GM23248 (cell line): ENCODE measurements at regions not wholly inside any gene's neighbourhood (a gene's known extent, or its start where the extent isn't known, plus 50 kb on each side); places are given as distances from the start of the nearest gene placed in this dataset.

ENCODE experiments used
- DNase-seq: peaks from one replicate; pipeline ENCODE4 v3.0.0-alpha.2; 2015
- H2AFZ ChIP-seq: fragments of 200-600 bp; sonication (generic); 2 replicates; pipeline ENCODE4 v1.6.1; 2016; ENCODE audit warnings: antibody characterized with exemption
- H3F3A ChIP-seq: fragments of 200-600 bp; sonication (generic); 2 replicates; pipeline ENCODE4 v1.6.1; 2016; ENCODE audit warnings: mild to moderate bottlenecking, antibody characterized with exemption, mixed run types; ENCODE audit not compliant: insufficient read depth
- H3K27ac ChIP-seq: fragments of 200-600 bp; sonication (generic); 2 replicates; pipeline ENCODE4 v1.5.1; 2016; ENCODE audit warnings: mild to moderate bottlenecking
- H3K27me3 ChIP-seq: fragments of 200-600 bp; sonication (generic); replicated peaks from 2 replicates; pipeline ENCODE4 v1.6.1; 2016; ENCODE audit warnings: mild to moderate bottlenecking; ENCODE audit not compliant: insufficient read depth
- H3K36me3 ChIP-seq: fragments of 200-600 bp; sonication (generic); 2 replicates; pipeline ENCODE4 v1.6.1; 2016; ENCODE audit warnings: low read depth, mild to moderate bottlenecking
- H3K4me1 ChIP-seq: fragments of 200-600 bp; sonication (generic); 2 replicates; pipeline ENCODE4 v1.6.1; 2016; ENCODE audit warnings: mild to moderate bottlenecking; ENCODE audit not compliant: insufficient read depth
- H3K4me2 ChIP-seq: fragments of 200-600 bp; sonication (generic); one replicate; pipeline ENCODE4 v1.6.1; 2016; ENCODE audit warnings: mild to moderate bottlenecking; ENCODE audit not compliant: unreplicated experiment
- H3K4me3 ChIP-seq: fragments of 200-600 bp; sonication (generic); 2 replicates; pipeline ENCODE4 v1.5.1; 2016; ENCODE audit warnings: mild to moderate bottlenecking
- H3K79me2 ChIP-seq: fragments of 200-600 bp; sonication (generic); 2 replicates; pipeline ENCODE4 v1.6.1; 2016; ENCODE audit warnings: mild to moderate bottlenecking; ENCODE audit not compliant: insufficient read depth
- H3K9ac ChIP-seq: fragments of 200-600 bp; sonication (generic); 2 replicates; pipeline ENCODE4 v1.6.1; 2016; ENCODE audit warnings: mild to moderate bottlenecking
- H3K9me2 ChIP-seq: fragments of 200-600 bp; sonication (generic); 2 replicates; pipeline ENCODE4 v1.6.1; 2016; ENCODE audit warnings: mixed run types, mild to moderate bottlenecking, moderate library complexity; ENCODE audit not compliant: insufficient read depth
- H3K9me3 ChIP-seq: fragments of 200-600 bp; sonication (generic); one replicate; pipeline ENCODE4 v1.6.1; 2017; ENCODE audit warnings: low read depth
- H4K20me1 ChIP-seq: fragments of 200-600 bp; sonication (generic); 2 replicates; pipeline ENCODE4 v1.6.0; 2016; ENCODE audit not compliant: insufficient read depth
- EZH2 ChIP-seq: fragments of 200-600 bp; sonication (generic); IDR thresholded peaks from 2 replicates; pipeline ENCODE4 v1.6.1; 2018; ENCODE audit warnings: antibody characterized with exemption, mild to moderate bottlenecking; ENCODE audit not compliant: insufficient read depth, poor library complexity, severe bottlenecking
- EZH2phosphoT487 ChIP-seq: fragments of 200-600 bp; sonication (generic); IDR thresholded peaks from 2 replicates; pipeline ENCODE4 v1.6.1; 2018; ENCODE audit warnings: antibody characterized with exemption, moderate library complexity, mild to moderate bottlenecking, low read depth; ENCODE audit not compliant: insufficient read depth
- WGBS, 2 experiments: methylation state at CpG; one replicate each; pipeline ENCODE4 v1.1.6; 2015 to 2017; ENCODE audit warnings: low lambda C conversion rate in 2 of 2, low coverage in 1 of 2; ENCODE audit errors: missing lambda C conversion rate in 2 of 2; 5-methylcytosine and 5-hydroxymethylcytosine counted together
- in situ Hi-C: fragments of 300-500 bp; cut with MboI; formaldehyde crosslinking; loops from 2 replicates; pipeline ENCODE4 v1.15.0; 2020

GRCh38 chr9:16312962-16313546, 557.4 kb downstream of the BNC2 start:
- WGBS, 2 experiments, result 78 to 84% methylated on average over 10 of the region's 10 CpGs

GRCh38 chr9:16314476-16314875, 556.0 kb downstream of the BNC2 start:
- H3F3A ChIP-seq, result no peaks in the 10 kb centered on the region
- H3K4me3 ChIP-seq, result no peak overlapping the region
- H3K79me2 ChIP-seq, result no peaks in the 10 kb centered on the region
- TF ChIP-seq EZH2phosphoT487 (no peak), EZH2 (no peak)
- H3K9me2 ChIP-seq, result no peaks in the 10 kb centered on the region
- in situ Hi-C loops, result no loop called here
- H3K4me2 ChIP-seq, result no peak overlapping the region
- H3K4me1 ChIP-seq, result peaks cover 6% of the 10 kb centered on the region; the same call in 1 of the 2 replicates
- no peaks in the 10 kb centered on the region for H3K9me3 ChIP-seq
- 89 to 91% methylated on average over 5 of the region's 5 CpGs for WGBS, 2 experiments
- no peaks in the 10 kb centered on the region for H3K36me3 ChIP-seq
- H2AFZ ChIP-seq, result no peak overlapping the region
- H4K20me1 ChIP-seq, result no peaks in the 10 kb centered on the region
- no peak overlapping the region for H3K27ac ChIP-seq
- no peaks in the 10 kb centered on the region for H3K27me3 ChIP-seq
- DNase-seq, result no peak
- no peak overlapping the region for H3K9ac ChIP-seq

More at GRCh38 chr9:16312962-16313546, 557.4 kb downstream of the BNC2 start:
- peaks cover 7% of the 10 kb centered on the region; the same call in 1 of the 2 replicates for H3K4me1 ChIP-seq
- H3K4me3 ChIP-seq, result no peak overlapping the region
- no peaks in the 10 kb centered on the region for H3K79me2 ChIP-seq
- no peak overlapping the region for H3K4me2 ChIP-seq
- H3K27ac ChIP-seq, result no peak overlapping the region
- H3K9ac ChIP-seq, result no peak overlapping the region
- H3F3A ChIP-seq, result no peaks in the 10 kb centered on the region
- no peaks in the 10 kb centered on the region for H3K27me3 ChIP-seq
- no peaks in the 10 kb centered on the region for H3K9me3 ChIP-seq
- no peaks in the 10 kb centered on the region for H3K36me3 ChIP-seq
- no peak for DNase-seq
- H3K9me2 ChIP-seq, result no peaks in the 10 kb centered on the region
- TF ChIP-seq EZH2phosphoT487 (no peak), EZH2 (no peak)
- no peak overlapping the region for H2AFZ ChIP-seq
- in situ Hi-C loops, result no loop called here
- H4K20me1 ChIP-seq, result no peaks in the 10 kb centered on the region

DNA sequence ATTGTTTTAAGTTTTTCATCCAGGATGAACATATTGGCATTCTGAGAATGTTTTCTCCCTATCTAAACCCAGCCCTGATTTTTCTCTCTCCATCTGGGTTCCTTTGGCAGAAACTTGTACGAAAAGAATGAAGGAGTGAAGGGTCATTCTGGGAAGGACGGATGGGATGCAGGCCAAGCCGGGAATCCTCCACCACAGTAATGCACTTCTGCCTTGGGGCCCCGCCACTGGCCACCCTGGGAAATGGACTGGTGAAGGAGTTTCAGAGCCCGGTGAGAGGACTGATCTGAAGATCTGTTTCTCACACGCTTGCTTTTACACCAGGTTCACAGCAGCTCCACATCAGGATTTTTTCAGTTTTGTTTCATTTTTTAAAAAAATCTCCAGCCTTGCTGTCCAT, 554.8 kb downstream of the BNC2 start:
- H3F3A ChIP-seq, result no peaks in the 10 kb centered on the region
- no peaks in the 10 kb centered on the region for H3K9me3 ChIP-seq
- no peaks in the 10 kb centered on the region for H3K27me3 ChIP-seq
- no peak for DNase-seq
- in situ Hi-C loops, result no loop called here
- no peaks in the 10 kb centered on the region for H4K20me1 ChIP-seq
- no peak overlapping the region for H3K9ac ChIP-seq
- no peaks in the 10 kb centered on the region for H3K79me2 ChIP-seq
- 86 to 91% methylated on average over 6 of the region's 6 CpGs for WGBS, 2 experiments
- no peaks in the 10 kb centered on the region for H3K36me3 ChIP-seq
- no peak overlapping the region for H2AFZ ChIP-seq
- no peaks in the 10 kb centered on the region for H3K9me2 ChIP-seq
- no peak overlapping the region for H3K4me2 ChIP-seq
- H3K4me1 ChIP-seq, result no peaks in the 10 kb centered on the region
- TF ChIP-seq EZH2phosphoT487 (no peak), EZH2 (no peak)
- H3K4me3 ChIP-seq, result no peak overlapping the region
- no peak overlapping the region for H3K27ac ChIP-seq

GRCh38 chr9:16316456-16316855, 554.0 kb downstream of the BNC2 start:
- no peaks in the 10 kb centered on the region for H3K9me3 ChIP-seq
- H3K27ac ChIP-seq, result no peak overlapping the region
- H3K9me2 ChIP-seq, result no peaks in the 10 kb centered on the region
- no peak overlapping the region for H3K4me3 ChIP-seq
- 91 to 93% methylated on average over 9 of the region's 9 CpGs for WGBS, 2 experiments
- H4K20me1 ChIP-seq, result no peaks in the 10 kb centered on the region
- H3K79me2 ChIP-seq, result no peaks in the 10 kb centered on the region
- H3K27me3 ChIP-seq, result no peaks in the 10 kb centered on the region
- no peak overlapping the region for H3K9ac ChIP-seq
- in situ Hi-C loops, result no loop called here
- no peak overlapping the region for H3K4me2 ChIP-seq
- DNase-seq, result no peak
- no peaks in the 10 kb centered on the region for H3F3A ChIP-seq
- H2AFZ ChIP-seq, result no peak overlapping the region
- peaks cover 4% of the 10 kb centered on the region for H3K4me1 ChIP-seq
- no peak for TF ChIP-seq EZH2phosphoT487
- no peak for TF ChIP-seq EZH2
- H3K36me3 ChIP-seq, result no peaks in the 10 kb centered on the region
